IMR-90 (cell line): ENCODE measurements at regions not wholly inside any gene's neighbourhood (a gene's known extent, or its start where the extent isn't known, plus 50 kb on each side); places are given as distances from the start of the nearest gene placed in this dataset.

Experiments
- ATAC-seq: fragments of 200-7000 bp; cut with Tn5 transposase; 2 replicates; pipeline ENCODE4 v1.9.1; 2020; ENCODE audit warnings: low read depth, mild to moderate bottlenecking, moderate library complexity
- BruUV-seq: library from RNA; stranded (reverse); fragments of 400-500 nt; replicated peaks from 2 replicates; lab custom pipeline; 2021; lab: Mats Ljungman, UMichigan
- CTCF ChIA-PET: fragments of 300-600 bp; formaldehyde crosslinking; extraction: SDS; loops from one replicate; lab custom pipeline; 2021; ENCODE audit warnings: antibody characterized with exemption; lab: Yijun Ruan, JAX
- POLR2A ChIA-PET: fragments of 300-600 bp; sonication (Branson Sonifier 250); formaldehyde crosslinking; loops from one replicate; lab custom pipeline; 2022; ENCODE audit warnings: antibody characterized with exemption; ENCODE audit not compliant: unreplicated experiment; lab: Charles Lee
- DNase-seq: peaks from one replicate; pipeline ENCODE4 v3.0.0; 2013
- H2AFZ ChIP-seq: replicated peaks from 2 replicates; pipeline ENCODE3; 2013; ENCODE audit warnings: low read length, mild to moderate bottlenecking; ENCODE audit not compliant: poor library complexity
- H2AK5ac ChIP-seq: 2 replicates; pipeline ENCODE4 v1.6.1; 2013; ENCODE audit warnings: low read depth, low read length, inconsistent platforms
- H2AK9ac ChIP-seq: replicated peaks from 2 replicates; pipeline ENCODE3; 2013; ENCODE audit warnings: mild to moderate bottlenecking, low read depth, low read length, moderate library complexity; ENCODE audit not compliant: poor library complexity
- H2BK120ac ChIP-seq: 2 replicates; pipeline ENCODE4 v1.6.1; 2013; ENCODE audit warnings: low read depth, low read length, inconsistent platforms
- H2BK15ac ChIP-seq: 3 replicates; pipeline ENCODE4 v1.6.1; 2013; ENCODE audit warnings: low read depth, low read length, inconsistent platforms
- H2BK20ac ChIP-seq: 2 replicates; pipeline ENCODE4 v1.6.1; 2013; ENCODE audit warnings: low read depth, mild to moderate bottlenecking, inconsistent platforms, low read length, moderate library complexity
- H2BK5ac ChIP-seq: 2 replicates; pipeline ENCODE4 v1.6.1; 2013; ENCODE audit warnings: mild to moderate bottlenecking, low read depth, low read length, inconsistent platforms; ENCODE audit not compliant: poor library complexity, severe bottlenecking
- H3K14ac ChIP-seq: replicated peaks from 2 replicates; pipeline ENCODE4 v1.6.1; 2013; ENCODE audit warnings: low read depth, low read length, inconsistent platforms
- H3K18ac ChIP-seq: 2 replicates; pipeline ENCODE4 v1.6.1; 2013; ENCODE audit warnings: low read depth, low read length, control low read depth
- H3K23ac ChIP-seq: 2 replicates; pipeline ENCODE4 v1.6.1; 2013; ENCODE audit warnings: low read depth, low read length, inconsistent platforms
- H3K27ac ChIP-seq: 2 replicates; pipeline ENCODE4 v1.5.1; 2013; ENCODE audit warnings: mild to moderate bottlenecking, control low read depth, low read length; ENCODE audit not compliant: insufficient read depth
- H3K27me3 ChIP-seq: 2 replicates; pipeline ENCODE4 v1.6.1; 2013; ENCODE audit warnings: low read length; ENCODE audit not compliant: control insufficient read depth, insufficient read depth
- H3K36me3 ChIP-seq: 2 replicates; pipeline ENCODE4 v1.6.1; 2013; ENCODE audit warnings: low read length, mixed read lengths; ENCODE audit not compliant: control insufficient read depth, insufficient read depth
- H3K4ac ChIP-seq: 2 replicates; pipeline ENCODE4 v1.6.1; 2013; ENCODE audit warnings: low read depth, low read length, inconsistent platforms
- H3K4me1 ChIP-seq: 2 replicates; pipeline ENCODE4 v1.6.1; 2013; ENCODE audit warnings: low read length, mixed read lengths; ENCODE audit not compliant: control insufficient read depth, insufficient read depth
- H3K4me2 ChIP-seq: 2 replicates; pipeline ENCODE4 v1.6.1; 2013; ENCODE audit warnings: low read depth, mild to moderate bottlenecking, control low read depth, low read length, moderate library complexity
- H3K4me3 ChIP-seq: 2 replicates; pipeline ENCODE4 v1.5.1; 2013; ENCODE audit warnings: low read depth, mild to moderate bottlenecking, control low read depth, low read length, moderate library complexity; ENCODE audit not compliant: insufficient read depth
- H3K56ac ChIP-seq: 2 replicates; pipeline ENCODE4 v1.6.1; 2013; ENCODE audit warnings: low read length, inconsistent platforms; ENCODE audit not compliant: insufficient read depth; ENCODE audit errors: extremely low read depth
- H3K79me1 ChIP-seq, 2 experiments: 2 replicates each; pipeline ENCODE4 v1.6.1; 2013; ENCODE audit warnings: low read length in 2 of 2, inconsistent platforms in 1 of 2, low read depth in 1 of 2
- H3K9ac ChIP-seq: 2 replicates; pipeline ENCODE4 v1.6.1; 2013; ENCODE audit warnings: low read depth, low read length, control low read depth
- H3K9me1 ChIP-seq: 2 replicates; pipeline ENCODE4 v1.6.1; 2013; ENCODE audit warnings: low read length, inconsistent platforms; ENCODE audit not compliant: insufficient read depth
- H3K9me3 ChIP-seq: 2 replicates; pipeline ENCODE4 v1.6.1; 2013; ENCODE audit warnings: low read length; ENCODE audit not compliant: control insufficient read depth, insufficient read depth
- H4K20me1 ChIP-seq: 2 replicates; pipeline ENCODE4 v1.6.1; 2013; ENCODE audit warnings: low read length, inconsistent platforms; ENCODE audit not compliant: insufficient read depth
- H4K5ac ChIP-seq: 2 replicates; pipeline ENCODE4 v1.6.1; 2013; ENCODE audit warnings: mild to moderate bottlenecking, low read depth, low read length, control low read depth
- H4K8ac ChIP-seq, 2 experiments: 2 replicates each; pipeline ENCODE4 v1.6.1; 2013; ENCODE audit warnings: low read depth in 2 of 2, low read length in 2 of 2, control low read depth in 1 of 2, inconsistent platforms in 1 of 2
- H4K91ac ChIP-seq: 2 replicates; pipeline ENCODE4 v1.6.1; 2013; ENCODE audit warnings: low read depth, low read length, inconsistent platforms; ENCODE audit not compliant: insufficient read depth
- CTCF ChIP-seq: conservative IDR thresholded peaks from 2 replicates; pipeline ENCODE4 v1.5.1; 2012; ENCODE audit warnings: mild to moderate bottlenecking, low read depth, low read length, improper control_type of control experiment
- ELK1 ChIP-seq: fragments of 150-350 bp; IDR thresholded peaks from 2 replicates; pipeline ENCODE4 v1.6.1; 2016; ENCODE audit warnings: low read depth, mild to moderate bottlenecking, low read length, moderate library complexity, borderline replicate concordance
- FOS ChIP-seq: fragments of 150-350 bp; IDR thresholded peaks from 2 replicates; pipeline ENCODE4 v1.6.1; 2016; ENCODE audit warnings: low read depth, low read length
- MAFK ChIP-seq: IDR thresholded peaks from 2 replicates; pipeline ENCODE4 v1.6.1; 2012; ENCODE audit warnings: low read depth, low read length, improper control_type of control experiment
- MXI1 ChIP-seq: IDR thresholded peaks from 2 replicates; pipeline ENCODE4 v1.6.1; 2012; ENCODE audit warnings: low read depth, mild to moderate bottlenecking, low read length, moderate library complexity, borderline replicate concordance
- POLR2A ChIP-seq: IDR thresholded peaks from 2 replicates; pipeline ENCODE4 v1.6.1; 2012; ENCODE audit warnings: mild to moderate bottlenecking, low read depth, low read length
- WGBS, 2 experiments: methylation state at CpG; one replicate each; pipeline versions ENCODE4 v1.1.5 to v1.1.7; 2013; ENCODE audit warnings: missing lambda C conversion rate in 2 of 2; ENCODE audit not compliant: insufficient read length in 1 of 2; ENCODE audit errors: extremely low coverage in 2 of 2; 5-methylcytosine and 5-hydroxymethylcytosine counted together
- dilution Hi-C: fragments of 300-500 bp; cut with HindIII; formaldehyde crosslinking; loops from one replicate; pipeline ENCODE4 v1.14.3; 2018; ENCODE audit warnings: low sequenced_read_pairs; ENCODE audit not compliant: unreplicated experiment
- in situ Hi-C: fragments of 300-500 bp; cut with MboI; formaldehyde crosslinking; loops from 3 replicates; pipeline ENCODE4 v1.14.3; 2019; ENCODE audit warnings: low sequenced_read_pairs, inconsistent platforms, mixed read lengths
- intact Hi-C: fragments of 100-400 bp; cut with micrococcal nuclease; formaldehyde crosslinking; loops from 2 replicates; pipeline ENCODE4 v1.10.0; 2022

- no peak overlapping the region for H4K5ac ChIP-seq
- H3K9ac ChIP-seq = no peak overlapping the region
- no peak overlapping the region for H3K18ac ChIP-seq
- H2AK5ac ChIP-seq = no peak overlapping the region
- DNase-seq = no peak
- H2AK9ac ChIP-seq = no peak overlapping the region
- in situ Hi-C loops = no loop called here
- POLR2A ChIA-PET = interaction anchor here (0.6 kb wide), 1 partner anchor 616 kb away, joined by 3 read pairs; no protein-coding TSS in a partner anchor
- CTCF ChIA-PET = no interaction called here
- H4K91ac ChIP-seq = no peak overlapping the region
- dilution Hi-C loops = no loop called here
- no peak overlapping the region for H4K8ac ChIP-seq
- no peak overlapping the region for H3K14ac ChIP-seq
- H3K27me3 ChIP-seq = no peaks in the 10 kb centered on the region
- H2BK15ac ChIP-seq = no peak overlapping the region
- no peaks in the 10 kb centered on the region for H3K4me1 ChIP-seq
- no peak overlapping the region for H3K4ac ChIP-seq
- H3K23ac ChIP-seq = no peak overlapping the region
- peaks cover 2% of the 10 kb centered on the region; the same call in 1 of the 2 replicates for H3K9me3 ChIP-seq
- no peak for ATAC-seq
- H3K4me3 ChIP-seq = no peak overlapping the region
- no peak overlapping the region for H2BK20ac ChIP-seq
- H3K9me1 ChIP-seq = no peaks in the 10 kb centered on the region
- no peak overlapping the region for H3K27ac ChIP-seq
- intact Hi-C loops = no loop called here
- H2BK5ac ChIP-seq = no peak overlapping the region
- no peak overlapping the region for H3K56ac ChIP-seq
- H4K20me1 ChIP-seq = no peaks in the 10 kb centered on the region
- no peaks in the 10 kb centered on the region for H3K36me3 ChIP-seq
- H3K4me2 ChIP-seq = no peak overlapping the region
- TF ChIP-seq FOS (no peak), ELK1 (no peak), MAFK (no peak), POLR2A (no peak), CTCF (no peak), MXI1 (no peak)
- no CpG with 5 or more reads among the region's 3 CpGs for WGBS, 2 experiments
- no peaks in the 10 kb centered on the region for H3K79me1 ChIP-seq
- no peak overlapping the region for H2BK120ac ChIP-seq
- H2AFZ ChIP-seq = no peak overlapping the region
- no TSS peak for BruUV-seq
Observed at GRCh38 chr14:84519836-84520235, 1010.1 kb upstream of the FLRT2 start.
